NCI-H446 (cell line): ENCODE measurements at regions not wholly inside any gene's neighbourhood (a gene's known extent, or its start where the extent isn't known, plus 50 kb on each side); places are given as distances from the start of the nearest gene placed in this dataset.

Experiments
- DNase-seq, 2 experiments: peaks; one replicate each; lab custom pipeline; 2025; lab: John Stamatoyannopoulos, UW

DNA sequence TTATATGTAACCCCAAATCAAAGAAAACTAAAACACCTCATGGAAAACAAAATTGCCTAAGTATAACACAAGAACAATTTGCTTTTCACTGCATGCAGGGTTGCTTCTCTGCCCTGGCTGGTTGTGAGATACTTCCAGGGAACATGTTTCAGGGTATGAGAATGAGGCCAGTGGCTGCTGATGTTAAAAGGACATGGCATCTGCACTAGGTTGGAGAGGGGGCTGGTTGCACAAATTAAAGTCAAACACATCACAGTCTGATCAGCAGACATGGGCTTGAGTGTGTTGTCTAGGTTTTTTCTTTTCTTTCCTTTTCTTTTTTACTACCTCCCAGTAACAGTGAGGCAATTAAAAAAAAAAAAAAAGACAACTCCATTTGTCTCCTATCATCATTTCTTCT lies 374.9 kb downstream of the MCTP2 start:
- DNase-seq: no peak

- DNase-seq: no peak
These were observed 375.9 kb downstream of the MCTP2 start for GRCh38 chr15:94607176-94607654.

GRCh38 chr15:94610069-94610468 lies 378.7 kb downstream of the MCTP2 start:
- DNase-seq: no peak

GRCh38 chr15:94610485-94610884 lies 379.1 kb downstream of the MCTP2 start:
- DNase-seq: no peak

DNA sequence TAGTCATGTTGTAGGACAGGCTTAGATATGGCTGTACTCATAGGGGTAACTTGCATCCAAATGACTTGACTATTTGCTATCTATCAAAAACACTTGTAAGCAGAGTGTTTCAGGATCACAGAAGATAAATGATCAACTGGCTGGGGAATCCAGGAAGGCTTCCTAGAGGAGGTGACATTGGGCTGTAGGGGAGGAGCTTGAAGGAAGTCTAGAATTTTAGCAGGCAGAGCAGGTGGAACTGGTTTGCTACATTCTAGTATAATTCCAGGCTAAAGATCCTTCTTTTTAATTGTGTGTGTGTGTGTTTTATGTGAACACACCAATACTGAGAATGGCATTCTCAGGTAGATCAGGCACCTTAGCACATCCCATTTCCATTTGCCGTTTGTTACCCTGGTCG lies 380.3 kb downstream of the MCTP2 start:
- no peak for DNase-seq

GRCh38 chr15:94615688-94616087 lies 384.3 kb downstream of the MCTP2 start:
- no peak for DNase-seq

DNA sequence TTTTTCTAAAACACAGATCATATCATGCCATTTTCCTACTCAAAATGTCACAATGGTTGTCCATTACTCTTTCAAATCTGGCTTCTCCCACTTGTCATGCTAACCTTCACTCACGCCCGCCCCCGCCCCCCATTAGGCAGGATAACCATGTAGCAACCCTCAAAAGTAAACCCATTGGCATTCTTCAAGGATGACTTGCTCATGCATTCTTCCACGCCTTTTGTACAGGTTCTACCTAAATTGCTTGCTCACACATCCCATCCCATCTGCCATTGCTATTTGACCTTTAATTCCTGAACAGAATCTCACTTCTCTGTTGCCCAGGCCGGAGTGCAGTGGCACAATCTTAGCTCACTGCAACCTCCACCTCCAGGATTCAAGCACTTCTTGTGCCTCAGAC lies 389.3 kb downstream of the MCTP2 start:
- no peak for DNase-seq

GRCh38 chr15:94621736-94622135 lies 390.4 kb downstream of the MCTP2 start:
- DNase-seq: no peak

DNA sequence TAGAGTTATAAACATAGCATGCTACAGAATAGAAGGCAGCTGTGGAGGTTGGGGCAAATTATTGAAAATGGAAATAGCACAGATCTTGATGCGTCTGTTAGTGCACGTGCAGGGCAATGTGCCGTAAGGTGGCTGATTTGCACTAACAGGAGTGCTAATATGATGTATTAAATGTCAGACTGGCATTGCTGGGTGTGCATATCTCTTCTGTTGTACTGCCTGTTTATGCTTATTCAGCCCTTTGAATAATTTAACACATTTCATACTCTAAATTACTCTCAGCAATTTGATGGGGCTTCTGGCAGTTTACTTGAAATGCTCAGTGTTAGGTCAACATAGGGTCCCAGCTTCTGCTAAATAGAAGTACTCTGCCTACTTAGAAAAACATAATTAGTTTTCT lies 395.6 kb downstream of the MCTP2 start:
- DNase-seq: no peak

DNA sequence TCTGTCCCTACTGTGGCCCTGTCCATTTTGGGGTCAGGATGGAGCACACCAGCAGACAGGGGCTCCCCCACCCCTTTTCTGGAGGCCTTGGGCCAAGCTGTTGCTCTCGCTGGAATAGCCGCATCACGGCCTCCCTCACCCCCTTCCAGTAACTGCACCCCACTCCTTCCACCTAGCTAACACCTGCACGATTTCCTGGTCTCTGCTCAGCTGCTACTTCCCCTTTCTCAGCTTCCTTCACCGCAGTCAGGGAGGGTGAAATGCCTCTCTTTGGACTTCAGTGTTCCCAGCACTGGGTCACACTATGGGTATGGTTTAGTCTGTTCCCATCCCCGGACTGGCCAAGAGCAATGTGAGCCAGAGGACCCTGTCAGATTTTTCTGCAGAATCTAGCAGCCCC lies 400.2 kb downstream of the MCTP2 start:
- DNase-seq: no peak

DNA sequence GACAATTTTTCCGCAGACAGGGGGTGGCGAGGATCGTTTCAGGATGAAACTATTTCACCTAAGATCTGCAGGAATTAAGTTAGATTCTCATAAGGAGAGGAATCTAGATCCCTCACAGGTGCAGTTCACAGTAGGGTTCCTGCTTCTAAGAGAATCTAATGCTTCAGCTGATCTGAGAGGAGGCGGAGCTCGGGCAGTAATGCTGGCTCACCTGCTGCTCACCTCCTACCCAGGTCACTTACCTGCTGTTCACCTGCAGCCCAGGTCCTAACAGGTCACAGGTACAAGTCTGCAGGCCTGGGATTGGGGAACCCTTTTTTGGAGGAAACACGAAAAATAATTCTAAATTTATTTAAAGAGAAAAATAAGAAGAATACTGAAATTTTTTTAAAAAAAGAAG lies 406.8 kb downstream of the MCTP2 start:
- no peak for DNase-seq

DNA sequence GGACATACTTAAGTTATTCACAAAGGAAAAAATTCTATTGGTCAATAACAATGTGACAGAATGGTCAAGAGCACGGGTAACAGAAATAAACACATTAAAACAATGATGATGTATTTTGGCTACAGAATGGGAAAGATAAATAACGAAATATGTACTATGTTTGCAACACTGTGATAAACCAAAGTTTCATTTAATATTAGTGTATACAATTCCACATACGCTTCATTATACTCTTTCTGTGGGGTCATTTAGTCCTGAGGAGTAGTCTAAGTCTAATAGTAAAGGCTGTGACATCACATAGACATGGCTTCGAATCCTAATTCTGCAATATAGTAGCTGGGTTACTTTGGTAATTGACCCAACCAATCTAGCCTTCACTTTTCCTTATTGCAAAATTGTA lies 408.3 kb downstream of the MCTP2 start:
- no peak for DNase-seq

DNA sequence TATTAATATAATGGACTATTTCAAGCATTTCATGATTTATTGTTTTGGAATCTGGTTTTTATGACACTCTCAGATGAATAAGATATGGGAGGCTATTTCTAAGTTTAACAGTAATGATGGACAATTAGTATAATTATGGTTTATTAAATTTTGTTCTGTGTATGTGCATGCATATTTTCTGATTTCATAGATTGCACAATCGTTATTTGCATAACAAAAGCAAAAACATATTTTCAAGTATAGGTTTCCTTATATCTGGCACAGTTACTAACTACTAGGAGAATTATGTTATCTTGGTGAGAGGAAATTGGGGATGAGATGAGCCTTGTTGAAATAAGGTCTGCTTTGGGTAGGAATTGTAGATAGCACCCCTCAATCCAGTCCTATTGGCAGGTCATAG lies 413.1 kb downstream of the MCTP2 start:
- no peak for DNase-seq

DNA sequence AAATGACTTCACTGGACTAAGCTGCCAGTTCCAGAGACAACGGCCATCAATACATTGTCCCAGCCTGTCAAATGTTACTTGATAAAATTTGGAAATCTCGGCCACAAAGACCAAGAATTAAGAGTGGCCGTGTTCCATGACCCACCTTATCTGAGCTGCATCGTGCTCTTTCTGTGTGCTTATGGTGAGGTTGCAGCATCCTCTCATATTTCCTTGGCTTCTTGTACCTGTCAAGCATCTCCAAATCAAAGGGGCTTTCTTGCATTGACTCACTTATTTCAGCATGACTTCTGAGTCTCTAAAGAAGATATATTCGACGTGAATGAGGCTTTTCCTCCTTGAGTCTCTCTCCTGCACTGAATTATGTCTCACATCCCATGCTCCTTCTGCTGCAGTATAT lies 421.7 kb downstream of the MCTP2 start:
- no peak for DNase-seq

DNA sequence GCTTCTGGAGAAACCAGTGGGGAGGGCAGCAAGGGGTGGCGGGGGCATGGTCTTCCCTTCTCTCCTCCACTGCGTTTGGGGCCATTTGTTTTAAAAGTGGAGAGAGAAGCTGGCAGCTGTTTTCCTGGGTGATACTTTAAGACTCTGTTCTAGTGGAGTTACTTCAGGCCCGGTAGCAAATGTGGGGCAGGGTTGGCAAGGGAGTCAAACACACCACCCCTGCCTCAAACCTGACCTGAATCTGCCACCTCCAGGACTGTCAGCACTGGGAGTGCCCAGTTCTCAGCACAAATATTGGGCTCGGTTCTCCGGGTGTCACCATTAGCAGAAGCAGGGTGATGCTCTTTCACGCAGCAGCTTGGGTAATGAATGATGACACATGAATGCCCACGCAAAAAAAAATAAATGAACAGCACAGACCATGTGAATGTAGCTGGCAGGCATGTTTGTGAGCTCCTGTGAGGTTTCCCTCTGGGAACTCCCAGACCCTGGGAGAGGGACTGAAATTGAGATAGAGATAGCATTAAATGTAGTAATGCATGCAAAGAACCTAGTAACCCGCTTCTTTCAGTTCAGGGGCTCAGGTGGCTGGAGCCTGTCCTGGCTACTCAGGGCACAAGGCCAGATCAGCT lies 424.0 kb downstream of the MCTP2 start:
- DNase-seq: no peak

GRCh38 chr15:94665676-94666441 lies 434.5 kb downstream of the MCTP2 start:
- DNase-seq: no peak

GRCh38 chr15:94666553-94666952 lies 435.2 kb downstream of the MCTP2 start:
- DNase-seq: no peak

- DNase-seq: no peak
These were observed 435.7 kb downstream of the MCTP2 start for GRCh38 chr15:94667109-94667508.

- DNase-seq: peak; percentile 14 to 46
These were observed 439.2 kb downstream of the MCTP2 start for GRCh38 chr15:94670438-94671034.

- no peak for DNase-seq
These were observed 440.6 kb downstream of the MCTP2 start for GRCh38 chr15:94671858-94672532.

DNA sequence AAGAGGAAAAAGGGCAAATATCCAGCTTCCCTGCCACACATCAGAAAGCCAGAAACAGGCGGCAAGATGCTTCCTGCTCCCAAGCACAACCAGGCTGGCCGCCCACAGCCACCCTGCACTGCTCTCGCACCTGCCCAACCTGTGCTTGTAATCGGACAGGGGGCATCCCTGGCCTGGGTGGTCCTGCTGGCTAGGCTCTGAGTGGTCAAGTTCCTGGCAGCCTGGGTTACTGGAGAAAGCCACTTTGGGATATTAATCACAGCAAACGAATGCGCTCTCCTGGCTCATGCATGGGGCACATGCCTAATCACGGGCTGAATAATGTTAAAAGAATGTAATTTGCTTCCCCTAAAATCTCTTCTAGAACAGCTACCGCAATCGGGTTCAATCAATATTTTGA lies 442.4 kb downstream of the MCTP2 start:
- no peak for DNase-seq

GRCh38 chr15:94674296-94674695 lies 442.9 kb downstream of the MCTP2 start:
- DNase-seq: no peak
